Central memory CD8-positive, alpha-beta T cell (primary cell): ENCODE measurements at regions not wholly inside any gene's neighbourhood (a gene's known extent, or its start where the extent isn't known, plus 50 kb on each side); places are given as distances from the start of the nearest gene placed in this dataset.
"Not testable (repeated sequence)": the region's sequence is repeated elsewhere in the genome, so short reads cannot be mapped to it uniquely, and the experiment has no call there.

Source experiments
- ATAC-seq: fragments of 150-1000 bp; cut with Tn5 transposase; replicated peaks from 2 replicates; pipeline ENCODE4 v1.10.0; 2022; ENCODE audit warnings: mild to moderate bottlenecking, moderate FRiP score, moderate number of reproducible peaks; ENCODE audit not compliant: poor library complexity, severe bottlenecking; ENCODE audit errors: extremely low read depth
- DNase-seq, 2 donors: peaks; one replicate each; pipeline ENCODE4 v3.0.0; 2021; ENCODE audit warnings: low spot score in 2 of 2
- H3K27ac Mint-ChIP-seq: one replicate; pipeline ENCODE4 v1.8.0; 2022; ENCODE audit warnings: low read depth, mild to moderate bottlenecking, moderate library complexity, mixed read lengths
- H3K27me3 Mint-ChIP-seq: one replicate; pipeline ENCODE4 v1.8.0; 2022; ENCODE audit warnings: mixed read lengths
- H3K36me3 Mint-ChIP-seq: one replicate; pipeline ENCODE4 v1.8.0; 2022; ENCODE audit warnings: mild to moderate bottlenecking, moderate library complexity, mixed read lengths; ENCODE audit not compliant: insufficient read depth
- H3K4me1 Mint-ChIP-seq: one replicate; pipeline ENCODE4 v1.8.0; 2022; ENCODE audit warnings: mixed read lengths
- H3K4me3 Mint-ChIP-seq: one replicate; pipeline ENCODE4 v1.8.0; 2022; ENCODE audit warnings: mild to moderate bottlenecking, moderate library complexity, mixed read lengths
- H3K9me3 Mint-ChIP-seq: one replicate; pipeline ENCODE4 v1.8.0; 2022; ENCODE audit warnings: mixed read lengths

- no peaks in the 10 kb centered on the region for H3K9me3 Mint-ChIP-seq
- DNase-seq (no peak), ATAC-seq (no peak)
- no peak overlapping the region for H3K27ac Mint-ChIP-seq
- peaks cover 19% of the 10 kb centered on the region for H3K4me1 Mint-ChIP-seq
- H3K36me3 Mint-ChIP-seq, result peaks cover 5% of the 10 kb centered on the region
- H3K4me3 Mint-ChIP-seq, result no peak overlapping the region
- no peaks in the 10 kb centered on the region for H3K27me3 Mint-ChIP-seq
Measured at GRCh38 chr20:53891306-53891894, 179.0 kb downstream of the BCAS1 start.

GRCh38 chr20:53890443-53891305 lies 179.7 kb downstream of the BCAS1 start:
- no peaks in the 10 kb centered on the region for H3K27me3 Mint-ChIP-seq
- peaks cover 5% of the 10 kb centered on the region for H3K36me3 Mint-ChIP-seq
- H3K27ac Mint-ChIP-seq, result no peak overlapping the region
- ATAC-seq (no peak), DNase-seq (no peak)
- no peaks in the 10 kb centered on the region for H3K9me3 Mint-ChIP-seq
- H3K4me3 Mint-ChIP-seq, result no peak overlapping the region
- H3K4me1 Mint-ChIP-seq, result peaks cover 19% of the 10 kb centered on the region

DNA sequence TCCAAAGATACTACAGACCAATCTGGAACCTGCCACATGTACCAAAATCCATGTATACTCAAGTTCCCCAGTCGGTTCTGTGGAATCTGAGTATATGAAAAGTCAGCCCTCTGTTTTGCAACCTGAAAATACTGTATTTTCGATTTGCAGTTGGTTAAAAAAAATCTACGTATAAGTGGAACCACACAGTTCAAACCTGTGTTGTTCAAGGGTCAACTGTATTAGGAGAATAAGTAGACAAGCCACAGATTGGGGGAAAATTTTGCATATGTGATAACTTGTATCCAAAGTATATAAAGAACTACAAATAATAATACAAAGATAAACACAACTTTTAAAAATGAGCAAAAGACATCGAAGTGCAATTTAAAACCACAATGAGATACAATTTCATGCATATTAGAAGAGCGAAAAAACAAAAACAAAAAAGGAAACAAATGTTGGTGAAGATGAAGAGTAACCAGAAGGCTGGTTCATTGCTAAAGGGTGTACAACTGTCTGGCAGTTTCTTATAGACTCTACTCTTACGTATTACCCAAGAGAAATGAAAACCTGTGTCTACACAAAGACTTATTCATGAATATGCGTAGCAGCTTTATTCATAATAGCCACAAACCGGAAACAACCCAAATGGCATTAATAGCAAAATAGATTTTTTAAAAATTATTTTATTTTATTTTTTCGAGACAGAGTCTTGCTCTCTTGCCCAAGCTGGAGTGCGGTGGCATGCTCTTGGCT lies 180.8 kb downstream of the BCAS1 start:
- H3K4me3 Mint-ChIP-seq, result no peak overlapping the region
- ATAC-seq (no peak), DNase-seq (no peak)
- H3K4me1 Mint-ChIP-seq, result peaks cover 22% of the 10 kb centered on the region
- H3K36me3 Mint-ChIP-seq, result peaks cover 5% of the 10 kb centered on the region
- H3K27me3 Mint-ChIP-seq, result no peaks in the 10 kb centered on the region
- no peaks in the 10 kb centered on the region for H3K9me3 Mint-ChIP-seq
- H3K27ac Mint-ChIP-seq, result no peak overlapping the region

DNA sequence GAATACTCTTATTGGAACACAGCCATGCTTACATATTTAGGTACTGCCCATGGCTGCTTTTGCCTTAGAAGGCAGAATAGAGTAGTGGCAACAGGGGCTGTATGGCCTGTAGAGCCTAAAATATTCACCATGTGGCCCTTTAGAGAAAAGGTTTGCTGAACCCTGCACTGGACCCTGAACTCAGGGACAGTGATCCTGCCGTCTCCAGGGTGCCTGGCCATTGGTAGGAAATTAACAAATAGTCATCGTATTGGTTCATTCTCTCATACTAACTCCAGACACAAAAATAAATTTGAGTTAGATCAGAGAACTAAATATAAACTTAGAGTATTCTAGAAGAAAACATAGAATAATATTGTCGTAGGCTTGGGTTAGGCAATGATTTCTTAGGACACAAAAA lies 181.4 kb downstream of the BCAS1 start:
- Mint-ChIP-seq H3K4me3 (no peak overlapping the region), H3K9me3 (no peaks in the 10 kb centered on the region), H3K36me3 (peaks cover 5% of the 10 kb centered on the region), H3K27ac (no peak overlapping the region), H3K4me1 (peaks cover 23% of the 10 kb centered on the region), H3K27me3 (no peaks in the 10 kb centered on the region)
- DNase-seq (no peak), ATAC-seq (no peak)

DNA sequence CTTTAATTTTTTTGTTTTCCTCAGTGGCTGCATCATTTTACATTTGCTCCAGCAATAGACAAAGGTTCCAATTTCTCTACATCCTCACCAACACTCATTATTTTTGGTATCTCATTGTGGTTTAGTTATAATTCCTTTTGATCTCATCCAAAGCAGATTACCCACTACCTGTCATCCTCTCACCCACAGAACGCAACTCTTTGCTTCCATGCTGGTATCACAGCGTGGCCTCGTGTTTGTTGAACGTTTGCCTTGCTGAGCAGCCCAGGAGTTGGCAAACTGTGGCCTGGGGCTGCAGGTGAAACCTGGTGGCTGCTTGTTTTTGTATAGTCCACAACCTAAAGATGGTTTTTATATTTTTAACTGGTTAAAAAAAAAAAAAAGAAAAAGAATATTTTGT lies 181.9 kb downstream of the BCAS1 start:
- DNase-seq (no peak), ATAC-seq (no peak)
- Mint-ChIP-seq H3K36me3 (peaks cover 5% of the 10 kb centered on the region), H3K4me3 (no peak overlapping the region), H3K27ac (no peak overlapping the region), H3K4me1 (peaks cover 21% of the 10 kb centered on the region), H3K27me3 (no peaks in the 10 kb centered on the region), H3K9me3 (no peaks in the 10 kb centered on the region)

DNA sequence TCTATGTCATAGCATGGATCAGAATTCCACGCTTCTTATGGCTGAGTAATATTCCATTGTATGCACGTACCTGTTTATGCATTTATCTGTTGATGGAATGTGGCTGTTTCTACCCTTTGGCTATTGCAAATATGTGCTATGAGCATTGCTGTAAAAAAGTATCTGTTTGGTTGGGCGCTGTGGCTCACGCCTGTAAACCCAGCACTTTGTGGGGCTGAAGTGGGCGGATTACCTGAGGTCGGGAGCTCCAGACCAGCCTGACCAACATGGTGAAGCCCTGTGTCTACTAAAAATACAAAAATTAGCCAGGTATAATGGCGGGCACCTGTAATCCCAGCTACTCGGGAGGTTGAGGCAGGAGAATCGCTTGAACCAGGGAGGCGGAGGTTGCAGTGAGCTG lies 182.4 kb downstream of the BCAS1 start:
- Mint-ChIP-seq H3K4me1 (peaks cover 16% of the 10 kb centered on the region), H3K4me3 (no peak overlapping the region), H3K9me3 (no peaks in the 10 kb centered on the region), H3K27me3 (no peaks in the 10 kb centered on the region), H3K27ac (no peak overlapping the region), H3K36me3 (peaks cover 3% of the 10 kb centered on the region)
- no peak for DNase-seq
- no peak for ATAC-seq

DNA sequence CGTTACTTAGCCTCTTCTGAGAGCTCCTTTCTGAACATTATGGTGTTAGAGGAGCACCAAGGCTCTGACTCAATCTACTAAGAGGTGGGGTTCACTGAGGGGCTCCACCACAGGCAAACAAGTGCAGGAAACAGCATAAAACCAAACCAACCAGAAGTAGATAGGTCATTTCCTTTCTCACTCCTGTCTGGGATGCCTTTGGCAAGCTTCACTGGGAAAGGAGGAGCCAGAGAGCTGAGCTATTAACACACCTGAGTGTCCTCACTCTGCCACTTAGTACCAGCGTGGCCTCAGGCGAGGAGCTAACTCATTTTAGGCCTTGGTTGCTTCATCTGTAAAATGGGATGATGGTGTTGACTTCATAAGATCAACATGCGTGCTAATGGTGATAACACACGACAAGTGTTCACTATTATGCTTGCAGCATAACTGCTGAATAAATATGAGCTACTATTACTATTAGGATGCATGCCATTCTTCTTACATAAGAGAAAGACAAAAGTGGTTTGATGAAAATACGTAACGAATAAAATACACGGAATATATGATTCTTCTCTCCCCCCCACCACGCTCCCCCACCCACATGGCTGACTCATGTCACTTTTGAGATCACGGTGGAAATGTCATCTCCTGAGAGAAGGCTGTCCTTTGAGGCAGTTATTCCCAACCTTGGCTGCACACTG lies 185.4 kb downstream of the BCAS1 start:
- no peaks in the 10 kb centered on the region for H3K36me3 Mint-ChIP-seq
- DNase-seq (peak in 1 of 2 donors; percentile 10), ATAC-seq (peak; percentile 74)
- peak overlapping the region; percentile 36 for H3K4me3 Mint-ChIP-seq
- H3K9me3 Mint-ChIP-seq, result no peaks in the 10 kb centered on the region
- H3K4me1 Mint-ChIP-seq, result peaks cover 22% of the 10 kb centered on the region
- H3K27ac Mint-ChIP-seq, result peak overlapping the region; percentile 71
- no peaks in the 10 kb centered on the region for H3K27me3 Mint-ChIP-seq

GRCh38 chr20:53883098-53883911 lies 187.1 kb downstream of the BCAS1 start:
- H3K4me1 Mint-ChIP-seq, result peaks cover 39% of the 10 kb centered on the region

DNA sequence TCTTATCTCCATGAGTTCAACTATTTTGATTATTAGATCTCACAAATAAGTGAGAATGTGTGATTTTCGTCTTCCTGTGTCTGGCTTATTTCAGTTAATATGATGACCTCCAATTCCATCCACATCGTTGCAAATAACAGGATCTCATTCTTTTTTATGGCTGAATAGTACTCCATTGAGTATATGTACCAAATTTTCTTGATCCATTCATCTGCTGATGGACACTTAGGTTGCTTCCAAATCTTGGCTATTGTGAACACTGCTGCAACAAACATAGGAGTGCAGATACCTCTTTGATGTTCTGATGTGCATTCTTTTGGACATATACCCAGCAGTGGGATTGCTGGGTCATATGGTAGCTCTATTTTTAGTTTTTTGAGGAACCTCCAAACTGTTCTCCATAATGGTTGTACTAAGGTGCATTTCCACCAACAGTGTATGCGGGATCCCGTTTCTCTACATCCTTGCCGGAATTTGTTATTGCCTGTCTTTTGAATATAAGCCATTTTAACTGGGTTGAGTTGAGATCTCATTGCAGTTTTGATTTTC lies 187.9 kb downstream of the BCAS1 start:
- H3K4me3 Mint-ChIP-seq, DNase-seq, H3K27me3 Mint-ChIP-seq, H3K27ac Mint-ChIP-seq, H3K36me3 Mint-ChIP-seq, H3K9me3 Mint-ChIP-seq, ATAC-seq: not testable (repeated sequence)
- peaks cover 42% of the 10 kb centered on the region for H3K4me1 Mint-ChIP-seq

More at GRCh38 chr20:53883098-53883911, 187.1 kb downstream of the BCAS1 start:
- no peak for ATAC-seq
- Mint-ChIP-seq H3K27me3 (no peaks in the 10 kb centered on the region), H3K9me3 (no peaks in the 10 kb centered on the region), H3K27ac (no peak overlapping the region), H3K36me3 (peaks cover 5% of the 10 kb centered on the region), H3K4me3 (no peak overlapping the region)
- DNase-seq, result no peak

DNA sequence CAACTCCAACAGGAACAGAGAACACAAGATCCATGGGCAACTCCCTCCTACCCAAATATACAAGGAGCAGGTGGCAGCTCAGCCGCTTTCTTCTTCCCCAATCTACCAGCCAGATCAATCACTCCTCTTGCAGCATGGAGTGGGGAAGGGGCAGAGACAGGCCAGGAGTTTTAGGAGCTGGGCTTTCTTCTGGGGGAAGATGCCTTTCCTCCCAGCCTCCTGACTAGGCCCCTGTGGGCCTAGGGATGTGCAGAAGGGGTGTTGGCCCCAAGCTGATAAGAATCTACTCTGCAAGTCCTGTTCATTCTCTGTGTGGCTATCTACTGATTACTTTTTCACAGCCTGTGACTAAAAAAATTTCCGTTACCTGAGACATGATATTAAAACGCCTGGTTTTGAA lies 189.0 kb downstream of the BCAS1 start:
- Mint-ChIP-seq H3K36me3 (peaks cover 5% of the 10 kb centered on the region), H3K4me3 (no peak overlapping the region), H3K27me3 (no peaks in the 10 kb centered on the region), H3K9me3 (no peaks in the 10 kb centered on the region), H3K27ac (peak overlapping the region; percentile 87), H3K4me1 (peaks cover 48% of the 10 kb centered on the region)
- DNase-seq (no peak), ATAC-seq (no peak)

- Mint-ChIP-seq H3K4me1 (peaks cover 55% of the 10 kb centered on the region), H3K27ac (no peak overlapping the region), H3K9me3 (no peaks in the 10 kb centered on the region), H3K27me3 (no peaks in the 10 kb centered on the region), H3K36me3 (peaks cover 6% of the 10 kb centered on the region), H3K4me3 (no peak overlapping the region)
- DNase-seq (no peak), ATAC-seq (no peak)
Measured at GRCh38 chr20:53880108-53880641, 190.2 kb downstream of the BCAS1 start.
